ENCODE measurements at regions not wholly inside any gene's neighbourhood (a gene's known extent, or its start where the extent isn't known, plus 50 kb on each side); places are given as distances from the start of the nearest gene placed in this dataset.
"Not testable (repeated sequence)": the region's sequence is repeated elsewhere in the genome, so short reads cannot be mapped to it uniquely, and the experiment has no call there.

DNA sequence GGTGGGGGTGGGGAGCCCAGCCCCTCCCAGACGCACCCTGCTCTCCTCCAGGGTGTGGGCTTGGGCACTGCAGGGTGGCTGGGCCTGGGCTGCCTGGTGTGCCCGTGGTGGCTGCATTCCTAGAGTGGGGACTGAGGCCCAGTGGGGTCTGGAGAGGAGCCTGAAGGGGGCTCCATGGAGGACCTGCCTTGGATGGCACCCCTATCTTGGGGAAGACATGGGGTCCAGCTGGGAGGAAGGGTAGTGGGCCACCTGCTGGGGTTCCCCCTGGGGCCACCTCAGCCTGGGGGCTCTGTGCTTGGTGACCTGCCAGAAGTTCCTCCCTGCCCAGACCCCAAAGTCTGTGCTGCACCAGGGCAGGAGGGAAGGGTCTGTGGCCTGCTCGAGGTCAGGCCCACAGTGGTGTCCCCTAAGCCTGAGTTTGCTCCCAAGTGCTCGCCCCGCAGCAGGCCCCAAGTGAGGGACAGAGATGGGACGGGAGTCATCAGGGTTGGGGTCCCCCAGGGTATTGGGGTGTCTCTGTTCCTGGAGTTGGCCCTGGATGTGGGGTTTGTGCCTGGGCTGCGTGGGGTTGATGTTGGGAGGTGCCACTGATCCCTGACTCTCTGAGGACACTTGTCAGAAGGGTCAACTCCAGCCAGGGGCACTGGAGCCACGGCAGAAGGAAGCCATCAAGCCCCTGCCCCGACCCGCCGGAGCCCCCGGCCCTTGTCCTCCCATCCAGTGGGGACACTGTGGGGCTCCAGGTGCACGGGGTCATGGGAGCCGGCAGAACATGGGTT, 382.9 kb downstream of the TMEM121 start:
- no peaks in the 10 kb centered on the region for H3K9me3 ChIP-seq
- no peak overlapping the region for H3K27ac ChIP-seq
- H3K36me3 ChIP-seq (ENCODE audit: low read depth, missing control alignments), result no peaks in the 10 kb centered on the region
- no peaks in the 10 kb centered on the region for H3K27me3 ChIP-seq
- no peak for TF ChIP-seq POLR2A (IDR thresholded peaks at IDR 0.05)
- TF ChIP-seq, protein P1, sequence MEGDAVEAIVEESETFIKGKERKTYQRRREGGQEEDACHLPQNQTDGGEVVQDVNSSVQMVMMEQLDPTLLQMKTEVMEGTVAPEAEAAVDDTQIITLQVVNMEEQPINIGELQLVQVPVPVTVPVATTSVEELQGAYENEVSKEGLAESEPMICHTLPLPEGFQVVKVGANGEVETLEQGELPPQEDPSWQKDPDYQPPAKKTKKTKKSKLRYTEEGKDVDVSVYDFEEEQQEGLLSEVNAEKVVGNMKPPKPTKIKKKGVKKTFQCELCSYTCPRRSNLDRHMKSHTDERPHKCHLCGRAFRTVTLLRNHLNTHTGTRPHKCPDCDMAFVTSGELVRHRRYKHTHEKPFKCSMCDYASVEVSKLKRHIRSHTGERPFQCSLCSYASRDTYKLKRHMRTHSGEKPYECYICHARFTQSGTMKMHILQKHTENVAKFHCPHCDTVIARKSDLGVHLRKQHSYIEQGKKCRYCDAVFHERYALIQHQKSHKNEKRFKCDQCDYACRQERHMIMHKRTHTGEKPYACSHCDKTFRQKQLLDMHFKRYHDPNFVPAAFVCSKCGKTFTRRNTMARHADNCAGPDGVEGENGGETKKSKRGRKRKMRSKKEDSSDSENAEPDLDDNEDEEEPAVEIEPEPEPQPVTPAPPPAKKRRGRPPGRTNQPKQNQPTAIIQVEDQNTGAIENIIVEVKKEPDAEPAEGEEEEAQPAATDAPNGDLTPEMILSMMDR (IDR thresholded peaks at IDR 0.05), result no peak
- DNase-seq, result no peak
- no peaks in the 10 kb centered on the region for H3K4me1 ChIP-seq
- no peak overlapping the region for H3K4me3 ChIP-seq
- WGBS, 2 donors, result 91 to 93% methylated on average over 3 to 14 of the region's 14 CpGs
- intact Hi-C loops (cut with DNase I; ENCODE audit: low total_unique reads), result no loop called here

DNA sequence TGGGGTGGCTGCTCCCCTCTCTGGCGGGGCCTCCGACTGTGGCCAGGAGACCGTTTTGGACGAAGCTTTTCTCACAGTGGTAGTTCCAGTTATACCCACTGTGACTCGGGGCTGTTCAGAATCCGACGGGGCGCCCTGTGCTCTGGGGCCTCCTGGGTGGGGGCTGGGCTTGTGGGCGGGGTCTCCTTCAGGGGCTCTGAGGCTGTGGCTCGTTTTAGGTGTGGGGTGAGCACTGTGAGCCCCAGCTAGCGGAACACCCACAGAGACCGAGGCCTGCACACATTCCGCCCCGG, 383.4 kb downstream of the TMEM121 start:
- 86% methylated on average over 14 of the region's 14 CpGs; no CpG with 5 or more reads in 1 of the 2 donors for WGBS, 2 donors
- H3K4me1 ChIP-seq; H3K36me3 ChIP-seq (ENCODE audit: low read depth, missing control alignments); intact Hi-C loops (cut with DNase I; ENCODE audit: low total_unique reads); H3K9me3 ChIP-seq; DNase-seq; H3K27ac ChIP-seq; H3K27me3 ChIP-seq; H3K4me3 ChIP-seq: not testable (repeated sequence)

DNA sequence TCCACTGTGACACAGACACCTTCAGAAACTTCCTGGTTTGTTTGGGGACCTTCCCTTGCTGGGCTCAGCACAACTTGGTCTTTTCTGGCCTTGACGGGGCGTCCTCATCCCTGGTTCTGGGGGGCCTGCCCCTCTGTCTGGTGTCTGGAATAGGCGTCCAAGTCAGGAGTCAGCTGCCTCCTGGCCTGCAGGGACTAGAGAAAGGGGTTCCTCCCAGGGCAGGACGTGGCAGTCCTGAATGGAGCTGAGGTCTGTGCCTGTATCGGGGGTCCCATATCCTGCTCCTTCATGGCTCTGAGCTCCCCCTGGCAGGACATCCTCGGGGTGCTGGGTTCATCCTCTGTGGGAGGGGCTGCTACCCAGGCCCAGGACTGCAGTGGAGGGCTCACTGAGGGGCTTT, 384.0 kb downstream of the TMEM121 start:
- Histone ChIP-seq H3K27me3 (no peaks in the 10 kb centered on the region), H3K36me3 (ENCODE audit: low read depth, missing control alignments) (no peaks in the 10 kb centered on the region), H3K27ac (no peak overlapping the region), H3K4me1 (no peaks in the 10 kb centered on the region), H3K4me3 (no peak overlapping the region), H3K9me3 (no peaks in the 10 kb centered on the region)
- intact Hi-C loops (cut with DNase I; ENCODE audit: low total_unique reads), result no loop called here
- no peak for DNase-seq
- TF ChIP-seq, protein P1 (IDR thresholded peaks at IDR 0.05), result no peak
- TF ChIP-seq POLR2A (IDR thresholded peaks at IDR 0.05), result no peak
- 67% methylated on average over 6 of the region's 6 CpGs; no CpG with 5 or more reads in 1 of the 2 donors for WGBS, 2 donors

DNA sequence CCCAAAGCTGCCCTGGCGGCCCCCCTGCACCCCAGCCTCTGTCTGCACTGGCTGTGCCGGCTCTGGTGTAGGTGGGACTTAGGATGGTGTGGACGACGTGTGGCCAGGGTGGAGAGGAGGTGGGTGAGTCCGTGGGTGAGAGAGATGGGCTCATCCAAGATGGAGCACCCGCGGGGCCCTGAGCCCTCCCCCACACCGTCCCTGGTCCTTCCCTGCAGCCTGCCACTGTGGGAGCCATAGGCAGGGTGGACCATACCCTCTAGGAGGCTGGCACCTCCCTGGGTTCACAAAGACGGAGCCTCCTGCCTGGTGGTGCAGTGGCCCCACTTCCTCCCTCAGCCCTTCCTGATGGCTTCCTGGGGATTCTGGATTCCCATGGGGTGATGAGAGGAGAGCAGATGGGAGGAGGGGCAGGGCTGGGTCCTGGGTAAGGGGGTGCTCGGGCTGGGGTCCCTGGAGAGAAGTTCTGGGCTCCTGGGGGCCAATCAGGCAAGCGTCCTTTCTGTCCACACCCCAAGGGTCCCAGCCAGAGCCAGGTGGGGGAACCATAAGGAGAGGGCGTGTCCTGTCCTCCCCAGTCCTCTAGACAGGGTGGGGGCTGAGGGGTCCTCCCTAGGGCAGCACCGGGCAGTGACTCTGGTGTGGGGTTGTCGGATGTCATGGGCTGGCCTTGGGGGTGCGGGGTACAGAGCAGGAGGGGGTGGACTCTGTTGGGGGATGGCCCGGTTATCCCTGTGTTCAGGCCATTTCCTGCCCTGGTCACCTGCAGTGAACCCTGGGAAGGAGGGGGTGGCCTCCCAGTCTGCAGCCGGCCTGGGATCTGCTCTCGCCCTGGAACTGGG, 384.8 kb downstream of the TMEM121 start:
- WGBS, 2 donors, result 76 to 78% methylated on average over 3 to 18 of the region's 18 CpGs
- H3K27ac ChIP-seq, result no peak overlapping the region
- H3K36me3 ChIP-seq (ENCODE audit: low read depth, missing control alignments), result no peaks in the 10 kb centered on the region
- H3K4me3 ChIP-seq, result no peak overlapping the region
- DNase-seq, result no peak
- TF ChIP-seq, protein P1 (IDR thresholded peaks at IDR 0.05), result no peak
- TF ChIP-seq POLR2A (IDR thresholded peaks at IDR 0.05), result no peak
- no peaks in the 10 kb centered on the region for H3K9me3 ChIP-seq
- H3K27me3 ChIP-seq, result no peaks in the 10 kb centered on the region
- intact Hi-C loops (cut with DNase I; ENCODE audit: low total_unique reads), result no loop called here
- no peaks in the 10 kb centered on the region for H3K4me1 ChIP-seq

DNA sequence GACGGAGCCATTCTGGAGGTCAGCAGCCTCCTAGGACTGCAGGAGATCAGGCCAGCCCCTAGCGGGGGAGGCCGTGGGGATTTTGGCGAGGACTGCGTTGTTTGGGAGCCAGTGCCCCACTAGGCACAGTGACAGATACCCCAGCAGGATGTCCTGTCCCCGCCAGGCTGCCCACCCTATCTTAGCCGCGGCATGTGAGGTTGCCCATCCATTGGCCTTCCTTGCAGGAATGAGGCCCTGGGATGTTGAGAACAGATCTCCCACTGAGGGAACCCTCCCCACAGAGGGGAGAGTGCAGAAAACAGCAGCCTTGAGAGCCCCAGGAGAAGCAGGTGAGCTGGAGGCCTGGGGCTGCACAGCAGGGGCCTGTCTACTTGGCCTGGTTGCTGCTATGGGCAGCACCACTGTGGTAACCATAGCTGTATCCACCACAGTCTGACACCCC, 385.5 kb downstream of the TMEM121 start:
- H3K4me1 ChIP-seq; H3K9me3 ChIP-seq; H3K27me3 ChIP-seq; H3K27ac ChIP-seq; intact Hi-C loops (cut with DNase I; ENCODE audit: low total_unique reads); H3K36me3 ChIP-seq (ENCODE audit: low read depth, missing control alignments); H3K4me3 ChIP-seq; DNase-seq: not testable (repeated sequence)
- WGBS, 2 donors, result 79% methylated on average over 8 of the region's 8 CpGs; no CpG with 5 or more reads in 1 of the 2 donors

Measured in testis (tissue), 2 donors.